Glutamatergic neuron (in vitro differentiated cells): ENCODE measurements at regions not wholly inside any gene's neighbourhood (a gene's known extent, or its start where the extent isn't known, plus 50 kb on each side); places are given as distances from the start of the nearest gene placed in this dataset.

Source experiments
- DNase-seq: peaks from one replicate; pipeline ENCODE4 v3.0.0; 2022
- H3K27ac Mint-ChIP-seq: one replicate; pipeline ENCODE4 v1.8.0; 2020; ENCODE audit warnings: mild to moderate bottlenecking, mixed read lengths, inconsistent platforms; ENCODE audit not compliant: unreplicated experiment
- H3K27me3 Mint-ChIP-seq: one replicate; pipeline ENCODE4 v1.8.0; 2020; ENCODE audit warnings: mild to moderate bottlenecking, moderate library complexity, mixed read lengths, inconsistent platforms; ENCODE audit not compliant: unreplicated experiment
- H3K36me3 Mint-ChIP-seq: one replicate; pipeline ENCODE4 v1.8.0; 2020; ENCODE audit warnings: mild to moderate bottlenecking, mixed read lengths, inconsistent platforms; ENCODE audit not compliant: unreplicated experiment
- H3K4me1 Mint-ChIP-seq: one replicate; pipeline ENCODE4 v1.8.0; 2020; ENCODE audit warnings: mild to moderate bottlenecking, low read depth, mixed read lengths, inconsistent platforms; ENCODE audit not compliant: unreplicated experiment
- H3K4me3 Mint-ChIP-seq: one replicate; pipeline ENCODE4 v1.8.0; 2020; ENCODE audit warnings: mild to moderate bottlenecking, mixed read lengths, inconsistent platforms; ENCODE audit not compliant: unreplicated experiment
- H3K9me3 Mint-ChIP-seq: one replicate; pipeline ENCODE4 v1.8.0; 2020; ENCODE audit warnings: mild to moderate bottlenecking, moderate library complexity, mixed read lengths, inconsistent platforms; ENCODE audit not compliant: unreplicated experiment
- TF ChIP-seq, protein P1 (sequence below): fragments of 200-600 bp; sonication (generic); IDR thresholded peaks from one replicate; pipeline ENCODE4 v1.5.0; 2021; ENCODE audit not compliant: partially characterized antibody, unreplicated experiment

DNA sequence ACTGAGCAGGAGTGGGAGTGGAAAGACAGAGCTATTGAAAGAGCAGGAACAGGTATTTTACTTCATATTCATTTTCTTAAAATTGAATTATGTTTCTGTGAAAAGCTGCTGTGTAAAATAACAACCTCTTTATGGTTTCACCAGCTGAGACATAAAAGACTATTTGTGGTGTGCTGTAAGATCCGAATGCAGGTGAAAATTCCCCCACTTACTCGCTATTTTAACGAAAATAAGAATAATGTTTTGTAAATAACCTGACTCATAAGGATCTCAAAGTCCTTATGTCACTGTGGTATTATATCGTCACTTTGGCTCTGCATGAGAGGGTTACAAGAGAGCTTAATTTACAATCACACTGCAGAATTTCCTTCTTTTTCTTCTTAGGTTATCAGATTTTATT is 65.3 kb upstream of the NFIB start:
- TF ChIP-seq, protein P1, sequence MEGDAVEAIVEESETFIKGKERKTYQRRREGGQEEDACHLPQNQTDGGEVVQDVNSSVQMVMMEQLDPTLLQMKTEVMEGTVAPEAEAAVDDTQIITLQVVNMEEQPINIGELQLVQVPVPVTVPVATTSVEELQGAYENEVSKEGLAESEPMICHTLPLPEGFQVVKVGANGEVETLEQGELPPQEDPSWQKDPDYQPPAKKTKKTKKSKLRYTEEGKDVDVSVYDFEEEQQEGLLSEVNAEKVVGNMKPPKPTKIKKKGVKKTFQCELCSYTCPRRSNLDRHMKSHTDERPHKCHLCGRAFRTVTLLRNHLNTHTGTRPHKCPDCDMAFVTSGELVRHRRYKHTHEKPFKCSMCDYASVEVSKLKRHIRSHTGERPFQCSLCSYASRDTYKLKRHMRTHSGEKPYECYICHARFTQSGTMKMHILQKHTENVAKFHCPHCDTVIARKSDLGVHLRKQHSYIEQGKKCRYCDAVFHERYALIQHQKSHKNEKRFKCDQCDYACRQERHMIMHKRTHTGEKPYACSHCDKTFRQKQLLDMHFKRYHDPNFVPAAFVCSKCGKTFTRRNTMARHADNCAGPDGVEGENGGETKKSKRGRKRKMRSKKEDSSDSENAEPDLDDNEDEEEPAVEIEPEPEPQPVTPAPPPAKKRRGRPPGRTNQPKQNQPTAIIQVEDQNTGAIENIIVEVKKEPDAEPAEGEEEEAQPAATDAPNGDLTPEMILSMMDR, result no peak
- peaks cover 2% of the 10 kb centered on the region for H3K27me3 Mint-ChIP-seq
- no peaks in the 10 kb centered on the region for H3K4me1 Mint-ChIP-seq
- no peak overlapping the region for H3K27ac Mint-ChIP-seq
- H3K4me3 Mint-ChIP-seq, result no peak overlapping the region
- H3K9me3 Mint-ChIP-seq, result no peaks in the 10 kb centered on the region
- no peaks in the 10 kb centered on the region for H3K36me3 Mint-ChIP-seq
- no peak for DNase-seq

DNA sequence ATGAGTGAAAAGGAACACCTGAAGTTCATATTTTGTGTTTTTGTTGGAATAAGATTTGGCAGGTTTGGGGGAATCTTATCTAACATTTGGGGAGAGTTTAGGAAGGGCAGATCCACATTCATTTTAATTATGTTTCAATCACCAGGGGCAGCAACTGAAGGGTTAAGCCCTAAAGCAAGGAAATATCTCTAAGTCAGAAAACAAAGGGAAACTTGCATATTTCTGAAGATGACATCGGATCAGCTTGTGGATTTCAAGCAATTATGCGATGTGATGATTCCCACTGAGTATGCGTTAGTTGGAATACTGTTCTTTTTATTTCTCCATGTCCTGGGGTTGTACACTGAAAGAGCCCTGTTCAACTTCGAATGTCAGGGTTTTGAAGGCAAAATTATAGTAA is 59.8 kb upstream of the NFIB start:
- Mint-ChIP-seq H3K27ac (no peak overlapping the region), H3K27me3 (peaks cover 2% of the 10 kb centered on the region), H3K4me1 (peaks cover 5% of the 10 kb centered on the region), H3K36me3 (peaks cover 5% of the 10 kb centered on the region), H3K4me3 (no peak overlapping the region), H3K9me3 (no peaks in the 10 kb centered on the region)
- TF ChIP-seq, protein P1, result no peak
- DNase-seq, result no peak

DNA sequence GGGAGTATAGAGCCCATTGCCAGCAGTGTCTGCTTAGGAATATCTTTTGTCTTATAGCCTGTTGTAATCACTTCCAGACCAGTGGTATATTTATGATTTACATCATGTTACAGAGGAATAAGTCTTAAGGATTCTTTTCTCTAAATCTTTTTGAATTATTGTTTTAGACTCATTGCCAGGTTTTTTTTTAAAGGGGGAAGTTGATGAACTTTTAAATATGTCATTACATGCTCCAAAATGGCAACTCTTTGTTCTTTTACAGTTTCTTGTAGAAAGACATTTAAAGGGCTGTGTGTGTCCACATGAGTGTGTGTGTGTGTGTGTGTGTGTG is 59.4 kb upstream of the NFIB start:
- H3K4me3 Mint-ChIP-seq, result no peak overlapping the region
- DNase-seq, result no peak
- peaks cover 5% of the 10 kb centered on the region for H3K4me1 Mint-ChIP-seq
- peaks cover 2% of the 10 kb centered on the region for H3K27me3 Mint-ChIP-seq
- TF ChIP-seq, protein P1, result no peak
- no peak overlapping the region for H3K27ac Mint-ChIP-seq
- no peaks in the 10 kb centered on the region for H3K9me3 Mint-ChIP-seq
- H3K36me3 Mint-ChIP-seq, result peaks cover 5% of the 10 kb centered on the region

DNA sequence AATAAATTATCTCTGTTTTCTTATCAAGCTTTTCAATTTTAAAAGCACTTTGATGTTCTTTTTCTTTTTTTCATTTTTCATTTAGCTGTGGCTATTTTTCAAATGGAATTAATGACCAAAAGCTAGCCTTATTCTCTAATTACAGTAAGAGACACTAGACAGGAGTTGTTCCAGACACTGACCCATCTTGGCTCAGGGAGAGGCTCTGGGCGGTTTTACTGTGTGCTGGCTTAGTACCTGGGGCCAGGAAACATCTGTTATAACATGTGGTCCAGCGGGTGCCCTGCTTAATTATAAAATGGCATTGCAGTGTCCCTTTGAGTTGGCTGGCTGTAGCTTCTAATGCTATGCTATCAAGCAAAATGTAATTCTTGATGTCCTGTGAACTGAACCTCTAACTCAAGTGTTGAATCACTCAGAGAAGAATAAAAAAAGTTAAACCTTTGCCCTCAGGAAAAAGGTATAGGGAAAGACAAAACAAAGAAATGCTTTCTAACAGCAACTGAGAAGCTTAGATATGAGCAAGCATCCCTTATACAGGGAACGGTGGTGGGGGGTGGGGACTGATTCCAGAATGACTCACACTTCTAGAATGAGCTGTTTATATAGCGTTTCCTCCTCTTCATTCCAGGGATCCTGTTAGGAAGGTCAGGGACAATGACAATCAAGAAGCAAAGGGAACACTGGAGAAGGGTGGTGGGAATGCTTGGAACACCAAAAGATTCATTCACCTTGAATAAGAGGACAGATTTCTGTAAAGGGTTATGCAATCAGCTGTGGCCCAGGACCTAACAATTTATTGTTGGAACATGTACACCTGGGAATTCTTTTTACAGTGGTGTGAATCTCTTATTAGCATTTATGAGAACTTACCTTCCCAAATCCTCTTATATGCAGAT is 58.7 kb upstream of the NFIB start:
- peaks cover 2% of the 10 kb centered on the region for H3K27me3 Mint-ChIP-seq
- no peak overlapping the region for H3K4me3 Mint-ChIP-seq
- no peaks in the 10 kb centered on the region for H3K9me3 Mint-ChIP-seq
- no peak for DNase-seq
- TF ChIP-seq, protein P1, result no peak
- peak overlapping the region; percentile 8 for H3K27ac Mint-ChIP-seq
- H3K36me3 Mint-ChIP-seq, result peaks cover 5% of the 10 kb centered on the region
- H3K4me1 Mint-ChIP-seq, result peaks cover 5% of the 10 kb centered on the region

DNA sequence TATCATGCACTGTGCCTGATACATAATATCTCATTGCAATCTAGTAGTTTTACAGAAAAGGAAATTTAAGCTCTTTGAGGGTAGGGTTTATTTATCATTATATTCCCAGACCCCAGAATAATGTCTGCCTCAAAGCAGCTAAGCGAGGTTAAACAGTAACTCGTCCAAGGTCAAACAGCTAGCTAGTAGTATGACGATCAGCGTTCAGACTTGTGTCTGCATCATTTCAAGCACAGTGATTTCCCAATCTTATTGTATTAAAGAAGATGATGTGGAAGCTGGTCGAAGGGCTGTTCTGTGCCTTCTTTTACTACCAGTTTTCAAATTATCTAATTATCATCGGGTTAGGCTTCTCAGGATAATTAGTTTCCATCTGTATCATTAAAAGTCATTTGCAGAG is 55.1 kb upstream of the NFIB start:
- DNase-seq, result no peak
- Mint-ChIP-seq H3K4me3 (no peak overlapping the region), H3K4me1 (peaks cover 5% of the 10 kb centered on the region), H3K36me3 (peaks cover 10% of the 10 kb centered on the region), H3K27ac (no peak overlapping the region), H3K9me3 (no peaks in the 10 kb centered on the region), H3K27me3 (no peaks in the 10 kb centered on the region)
- TF ChIP-seq, protein P1, result no peak
